ENCODE measurements at regions not wholly inside any gene's neighbourhood (a gene's known extent, or its start where the extent isn't known, plus 50 kb on each side); places are given as distances from the start of the nearest gene placed in this dataset.

- Histone ChIP-seq H3K27ac (ENCODE audit: low read length) (no peak overlapping the region), H3K27me3 (ENCODE audit: low read depth, low read length) (no peaks in the 10 kb centered on the region), H3K9me3 (ENCODE audit: insufficient read depth, low read length) (no peaks in the 10 kb centered on the region), H3K4me1 (ENCODE audit: low read length) (no peaks in the 10 kb centered on the region), H3K36me3 (replicated peaks; ENCODE audit: low read depth, low read length) (no peaks in the 10 kb centered on the region), H3K79me2 (ENCODE audit: low read length) (no peaks in the 10 kb centered on the region), H2AFZ (ENCODE audit: low read depth, low read length) (no peak overlapping the region), H3K9ac (ENCODE audit: low read length) (no peak overlapping the region), H4K20me1 (ENCODE audit: insufficient read depth, low read length) (no peaks in the 10 kb centered on the region), H3K4me3 (ENCODE audit: low read length) (no peak overlapping the region), H3K4me2 (ENCODE audit: low read length) (no peak overlapping the region)
- no peak for TF ChIP-seq CTCF (IDR thresholded peaks at IDR 0.05; ENCODE audit: low read depth, low read length)
- no peak for TF ChIP-seq EZH2phosphoT487 (IDR thresholded peaks at IDR 0.05; ENCODE audit: low read depth)
These were observed 65.0 kb downstream of the NOL4 start for GRCh38 chr18:34159691-34160185.

GRCh38 chr18:34158881-34159690, 65.6 kb downstream of the NOL4 start:
- Histone ChIP-seq H4K20me1 (ENCODE audit: insufficient read depth, low read length) (no peaks in the 10 kb centered on the region), H3K36me3 (replicated peaks; ENCODE audit: low read depth, low read length) (no peaks in the 10 kb centered on the region), H3K9ac (ENCODE audit: low read length) (no peak overlapping the region), H3K27me3 (ENCODE audit: low read depth, low read length) (no peaks in the 10 kb centered on the region), H3K27ac (ENCODE audit: low read length) (no peak overlapping the region), H2AFZ (ENCODE audit: low read depth, low read length) (no peak overlapping the region), H3K4me1 (ENCODE audit: low read length) (peaks cover 3% of the 10 kb centered on the region), H3K79me2 (ENCODE audit: low read length) (no peaks in the 10 kb centered on the region), H3K9me3 (ENCODE audit: insufficient read depth, low read length) (no peaks in the 10 kb centered on the region), H3K4me3 (ENCODE audit: low read length) (no peak overlapping the region), H3K4me2 (ENCODE audit: low read length) (no peak overlapping the region)
- TF ChIP-seq EZH2phosphoT487 (IDR thresholded peaks at IDR 0.05; ENCODE audit: low read depth) (no peak), CTCF (IDR thresholded peaks at IDR 0.05; ENCODE audit: low read depth, low read length) (no peak)

- no peaks in the 10 kb centered on the region for H4K20me1 ChIP-seq (ENCODE audit: insufficient read depth, low read length)
- peak overlapping the region; percentile 50 for H3K4me2 ChIP-seq (ENCODE audit: low read length)
- peaks cover 11% of the 10 kb centered on the region for H3K4me1 ChIP-seq (ENCODE audit: low read length)
- H3K9me3 ChIP-seq (ENCODE audit: insufficient read depth, low read length): no peaks in the 10 kb centered on the region
- H3K36me3 ChIP-seq (replicated peaks; ENCODE audit: low read depth, low read length): no peaks in the 10 kb centered on the region
- H3K79me2 ChIP-seq (ENCODE audit: low read length): no peaks in the 10 kb centered on the region
- H3K27ac ChIP-seq (ENCODE audit: low read length): no peak overlapping the region
- no peak overlapping the region for H3K9ac ChIP-seq (ENCODE audit: low read length)
- TF ChIP-seq EZH2phosphoT487 (IDR thresholded peaks at IDR 0.05; ENCODE audit: low read depth) (no peak), CTCF (IDR thresholded peaks at IDR 0.05; ENCODE audit: low read depth, low read length) (no peak)
- H3K27me3 ChIP-seq (ENCODE audit: low read depth, low read length): no peaks in the 10 kb centered on the region
- peak overlapping the region; percentile 21; the same call in 1 of the 2 replicates for H3K4me3 ChIP-seq (ENCODE audit: low read length)
- peak overlapping the region; percentile 24; the same call in 1 of the 2 replicates for H2AFZ ChIP-seq (ENCODE audit: low read depth, low read length)
These were observed 71.0 kb downstream of the NOL4 start for GRCh38 chr18:34153711-34154110.

- Histone ChIP-seq H3K9ac (ENCODE audit: low read length) (no peak overlapping the region), H4K20me1 (ENCODE audit: insufficient read depth, low read length) (no peaks in the 10 kb centered on the region), H3K4me2 (ENCODE audit: low read length) (no peak overlapping the region), H3K79me2 (ENCODE audit: low read length) (no peaks in the 10 kb centered on the region), H3K9me3 (ENCODE audit: insufficient read depth, low read length) (no peaks in the 10 kb centered on the region), H3K27ac (ENCODE audit: low read length) (no peak overlapping the region), H2AFZ (ENCODE audit: low read depth, low read length) (no peak overlapping the region), H3K4me3 (ENCODE audit: low read length) (no peak overlapping the region), H3K27me3 (ENCODE audit: low read depth, low read length) (no peaks in the 10 kb centered on the region), H3K36me3 (replicated peaks; ENCODE audit: low read depth, low read length) (no peaks in the 10 kb centered on the region), H3K4me1 (ENCODE audit: low read length) (no peaks in the 10 kb centered on the region)
- no peak for TF ChIP-seq CTCF (IDR thresholded peaks at IDR 0.05; ENCODE audit: low read depth, low read length)
- TF ChIP-seq EZH2phosphoT487 (IDR thresholded peaks at IDR 0.05; ENCODE audit: low read depth): no peak
These were observed 93.7 kb downstream of the NOL4 start for GRCh38 chr18:34131006-34131405.

Measured in OCI-LY3 (cell line).